ENCODE measurements at regions not wholly inside any gene's neighbourhood (a gene's known extent, or its start where the extent isn't known, plus 50 kb on each side); places are given as distances from the start of the nearest gene placed in this dataset.

DNA sequence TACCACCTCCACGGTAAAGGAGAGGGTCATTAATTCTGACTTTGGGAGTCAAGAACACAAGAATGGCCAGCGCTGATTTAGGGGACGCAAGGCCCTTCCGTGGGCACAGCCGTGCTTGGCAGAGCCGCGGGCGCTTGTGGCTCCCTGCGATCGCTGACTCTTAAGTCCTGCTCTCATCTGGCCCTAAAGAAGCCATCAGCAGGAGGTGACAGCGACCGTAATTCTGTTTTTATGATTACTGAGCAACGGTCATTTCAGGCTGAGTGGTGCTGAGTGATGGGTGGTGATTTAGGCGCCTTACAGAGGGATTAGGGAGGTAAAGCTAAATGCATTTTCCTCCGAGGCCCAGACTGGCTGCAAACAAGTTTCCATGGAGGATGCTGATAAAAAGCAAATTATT is 364.6 kb upstream of the SULF2 start:
- Histone ChIP-seq H3K27me3 (no peaks in the 10 kb centered on the region), H3K9me3 (no peaks in the 10 kb centered on the region), H3K4me1 (no peaks in the 10 kb centered on the region), H3K27ac (no peak overlapping the region), H3K4me3 (no peak overlapping the region), H3K36me3 (no peaks in the 10 kb centered on the region)
- intact Hi-C loops (cut with DNase I), result no loop called here
- TF ChIP-seq, protein P1, sequence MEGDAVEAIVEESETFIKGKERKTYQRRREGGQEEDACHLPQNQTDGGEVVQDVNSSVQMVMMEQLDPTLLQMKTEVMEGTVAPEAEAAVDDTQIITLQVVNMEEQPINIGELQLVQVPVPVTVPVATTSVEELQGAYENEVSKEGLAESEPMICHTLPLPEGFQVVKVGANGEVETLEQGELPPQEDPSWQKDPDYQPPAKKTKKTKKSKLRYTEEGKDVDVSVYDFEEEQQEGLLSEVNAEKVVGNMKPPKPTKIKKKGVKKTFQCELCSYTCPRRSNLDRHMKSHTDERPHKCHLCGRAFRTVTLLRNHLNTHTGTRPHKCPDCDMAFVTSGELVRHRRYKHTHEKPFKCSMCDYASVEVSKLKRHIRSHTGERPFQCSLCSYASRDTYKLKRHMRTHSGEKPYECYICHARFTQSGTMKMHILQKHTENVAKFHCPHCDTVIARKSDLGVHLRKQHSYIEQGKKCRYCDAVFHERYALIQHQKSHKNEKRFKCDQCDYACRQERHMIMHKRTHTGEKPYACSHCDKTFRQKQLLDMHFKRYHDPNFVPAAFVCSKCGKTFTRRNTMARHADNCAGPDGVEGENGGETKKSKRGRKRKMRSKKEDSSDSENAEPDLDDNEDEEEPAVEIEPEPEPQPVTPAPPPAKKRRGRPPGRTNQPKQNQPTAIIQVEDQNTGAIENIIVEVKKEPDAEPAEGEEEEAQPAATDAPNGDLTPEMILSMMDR (IDR thresholded peaks at IDR 0.05), result no peak
- 67 to 76% methylated on average over 15 of the region's 15 CpGs for WGBS, 2 donors
- no peak for ATAC-seq
- FAIRE-seq, result no peak
- no peak for DNase-seq

DNA sequence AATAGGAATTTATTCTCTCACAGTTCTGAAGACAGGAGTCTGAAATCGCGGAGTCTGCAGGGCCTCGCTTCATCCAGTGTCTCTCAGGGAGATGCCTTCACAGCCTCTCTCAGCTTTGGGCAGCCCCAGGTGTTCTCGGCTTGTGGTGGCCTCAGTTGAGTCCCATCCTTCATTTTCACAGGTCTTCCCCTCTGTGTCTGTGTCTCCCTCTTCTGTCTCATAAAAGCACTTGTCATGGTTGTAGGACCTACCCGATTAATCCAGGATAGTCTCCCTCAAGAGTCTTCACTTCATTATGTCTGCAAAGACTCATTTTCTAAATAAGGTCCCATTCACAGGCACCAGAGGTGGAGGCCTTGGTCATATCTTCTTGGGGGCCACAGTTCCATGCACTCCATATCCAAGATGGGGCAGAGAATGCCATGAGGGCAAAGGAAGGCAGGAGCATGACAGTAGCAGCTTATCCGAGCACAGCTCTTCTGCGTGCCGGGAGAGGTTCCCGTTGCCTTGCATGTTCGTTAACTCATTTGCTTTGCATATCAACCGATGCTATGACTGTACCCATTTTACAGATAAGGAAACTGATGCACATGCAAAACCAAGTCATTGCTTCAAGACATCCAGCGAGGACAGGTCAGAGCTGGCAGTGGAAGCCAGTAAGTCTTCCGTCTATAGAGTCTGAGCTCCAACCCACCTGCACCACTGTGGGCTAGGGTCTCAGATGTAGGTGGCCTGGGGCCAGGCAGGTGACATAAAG is 363.8 kb upstream of the SULF2 start:
- Histone ChIP-seq H3K4me3 (no peak overlapping the region), H3K4me1 (no peaks in the 10 kb centered on the region), H3K27me3 (no peaks in the 10 kb centered on the region), H3K27ac (no peak overlapping the region), H3K9me3 (no peaks in the 10 kb centered on the region), H3K36me3 (no peaks in the 10 kb centered on the region)
- no peak for DNase-seq
- TF ChIP-seq, protein P1 (IDR thresholded peaks at IDR 0.05), result no peak
- ATAC-seq, result no peak
- intact Hi-C loops (cut with DNase I), result no loop called here
- FAIRE-seq, result no peak
- 57 to 93% methylated on average over 13 of the region's 13 CpGs for WGBS, 2 donors

DNA sequence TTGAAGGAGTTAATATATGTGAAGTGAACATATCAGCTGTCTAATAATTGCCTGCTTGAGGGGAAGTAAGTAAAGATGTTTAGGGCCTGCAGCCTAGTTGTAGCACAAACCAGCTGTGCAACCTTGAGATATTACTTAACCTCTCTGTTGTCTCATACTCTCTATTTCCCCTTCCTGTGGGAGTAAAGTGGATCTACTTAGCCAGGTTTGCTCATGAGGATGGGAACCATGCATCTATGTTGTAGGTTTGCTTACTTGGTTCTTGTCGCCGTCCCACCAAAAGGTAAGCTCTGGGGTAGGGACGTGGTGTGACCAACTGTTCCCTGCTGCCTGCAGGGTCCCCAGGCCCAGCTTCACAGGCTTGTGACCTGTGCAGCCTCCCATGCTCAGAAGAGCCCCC is 362.7 kb upstream of the SULF2 start:
- Histone ChIP-seq H3K4me1 (no peaks in the 10 kb centered on the region), H3K9me3 (no peaks in the 10 kb centered on the region), H3K36me3 (no peaks in the 10 kb centered on the region), H3K4me3 (no peak overlapping the region), H3K27ac (no peak overlapping the region), H3K27me3 (no peaks in the 10 kb centered on the region)
- 89 to 90% methylated on average over 3 of the region's 3 CpGs for WGBS, 2 donors
- DNase-seq (no peak), ATAC-seq (no peak), FAIRE-seq (no peak)
- intact Hi-C loops (cut with DNase I), result no loop called here
- TF ChIP-seq, protein P1 (IDR thresholded peaks at IDR 0.05), result no peak

DNA sequence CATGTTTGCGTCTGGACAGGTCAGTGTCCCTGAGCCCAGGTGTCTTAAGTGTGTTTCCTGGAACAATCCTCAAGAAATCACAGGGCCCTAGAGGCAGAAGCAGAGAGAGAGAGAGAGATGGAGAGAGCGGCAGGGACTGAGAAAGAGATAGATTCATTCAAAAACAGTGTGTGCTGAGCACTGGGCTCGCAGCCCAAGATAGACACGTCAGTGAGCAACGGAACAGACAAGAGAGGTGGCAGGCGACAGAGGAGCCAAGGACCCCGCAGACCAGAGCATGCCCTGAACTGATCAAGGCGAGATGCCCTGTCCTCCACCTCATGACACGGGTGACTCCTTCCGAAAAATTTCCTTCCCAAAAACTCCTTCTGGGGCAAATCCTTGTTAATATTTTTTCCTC is 362.0 kb upstream of the SULF2 start:
- no peak overlapping the region for H3K4me3 ChIP-seq
- no peak for FAIRE-seq
- no peak for ATAC-seq
- no peaks in the 10 kb centered on the region for H3K4me1 ChIP-seq
- no peaks in the 10 kb centered on the region for H3K9me3 ChIP-seq
- no peak overlapping the region for H3K27ac ChIP-seq
- TF ChIP-seq, protein P1 (IDR thresholded peaks at IDR 0.05), result no peak
- 63 to 81% methylated on average over 10 of the region's 10 CpGs for WGBS, 2 donors
- no peak for DNase-seq
- intact Hi-C loops (cut with DNase I), result no loop called here
- H3K36me3 ChIP-seq, result no peaks in the 10 kb centered on the region
- no peaks in the 10 kb centered on the region for H3K27me3 ChIP-seq

DNA sequence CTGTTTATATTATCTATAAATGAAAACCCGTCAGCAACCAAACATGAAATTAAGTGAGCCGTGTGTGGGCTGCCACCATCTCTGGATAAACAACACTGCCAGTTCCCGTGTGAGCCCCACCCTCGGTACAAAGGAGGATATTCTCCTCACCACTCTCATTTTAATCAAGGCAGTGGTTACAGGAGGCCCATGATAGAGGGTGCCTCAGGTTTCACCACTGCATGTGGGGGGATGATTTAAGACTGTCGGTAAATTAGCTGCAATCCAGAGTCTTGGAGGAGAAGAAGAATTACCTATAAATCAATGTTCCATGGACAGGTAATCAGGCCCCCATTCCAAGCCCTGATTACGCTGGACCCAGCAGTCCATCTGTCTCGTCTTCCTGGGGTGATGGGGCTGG is 361.6 kb upstream of the SULF2 start:
- intact Hi-C loops (cut with DNase I), result no loop called here

More for the DNA sequence above, 361.6 kb upstream of the SULF2 start:
- Histone ChIP-seq H3K27ac (no peak overlapping the region), H3K36me3 (no peaks in the 10 kb centered on the region), H3K4me3 (no peak overlapping the region), H3K9me3 (no peaks in the 10 kb centered on the region), H3K27me3 (no peaks in the 10 kb centered on the region), H3K4me1 (no peaks in the 10 kb centered on the region)
- ATAC-seq, result no peak
- 50 to 57% methylated on average over 7 of the region's 7 CpGs for WGBS, 2 donors
- no peak for DNase-seq
- TF ChIP-seq, protein P1 (IDR thresholded peaks at IDR 0.05), result no peak
- no peak for FAIRE-seq
